ENCODE measurements at regions not wholly inside any gene's neighbourhood (a gene's known extent, or its start where the extent isn't known, plus 50 kb on each side); places are given as distances from the start of the nearest gene placed in this dataset.

DNA sequence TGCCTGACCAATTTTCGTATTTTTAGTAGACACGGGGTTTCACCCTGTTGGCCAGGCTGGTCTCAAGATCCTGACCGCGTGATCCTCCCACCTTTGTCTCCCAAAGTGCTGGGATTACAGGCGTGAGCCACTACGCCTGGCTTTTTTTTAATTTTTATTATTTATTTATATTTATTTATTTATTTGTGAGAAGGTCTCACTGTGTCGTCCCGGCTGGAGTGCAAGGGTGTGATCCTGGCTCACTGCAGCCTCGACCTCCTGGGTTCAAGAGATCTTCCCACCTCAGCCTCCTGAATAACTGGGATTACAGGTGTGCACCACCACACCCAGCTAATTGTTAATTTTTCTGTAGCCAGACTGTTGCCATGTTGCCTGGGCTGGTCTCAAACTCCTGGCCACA, 141.1 kb downstream of the CRLF2 start:
- no peak for TF ChIP-seq ISL1 (CRISPR knock-in tag; IDR thresholded peaks at IDR 0.05)
- TF ChIP-seq ARNTL (CRISPR knock-in tag; IDR thresholded peaks at IDR 0.05; ENCODE audit: borderline replicate concordance, low read depth): no peak
- no peak for TF ChIP-seq ZNF565 (CRISPR knock-in tag; conservative IDR thresholded peaks at IDR 0.05; ENCODE audit: low read depth)
- TF ChIP-seq, protein P1, sequence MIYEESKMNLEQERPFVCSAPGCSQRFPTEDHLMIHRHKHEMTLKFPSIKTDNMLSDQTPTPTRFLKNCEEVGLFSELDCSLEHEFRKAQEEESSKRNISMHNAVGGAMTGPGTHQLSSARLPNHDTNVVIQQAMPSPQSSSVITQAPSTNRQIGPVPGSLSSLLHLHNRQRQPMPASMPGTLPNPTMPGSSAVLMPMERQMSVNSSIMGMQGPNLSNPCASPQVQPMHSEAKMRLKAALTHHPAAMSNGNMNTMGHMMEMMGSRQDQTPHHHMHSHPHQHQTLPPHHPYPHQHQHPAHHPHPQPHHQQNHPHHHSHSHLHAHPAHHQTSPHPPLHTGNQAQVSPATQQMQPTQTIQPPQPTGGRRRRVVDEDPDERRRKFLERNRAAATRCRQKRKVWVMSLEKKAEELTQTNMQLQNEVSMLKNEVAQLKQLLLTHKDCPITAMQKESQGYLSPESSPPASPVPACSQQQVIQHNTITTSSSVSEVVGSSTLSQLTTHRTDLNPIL (CRISPR knock-in tag; IDR thresholded peaks at IDR 0.05; ENCODE audit: low read depth): no peak
